Stomach (tissue), 8 donors: ENCODE measurements at regions not wholly inside any gene's neighbourhood (a gene's known extent, or its start where the extent isn't known, plus 50 kb on each side); places are given as distances from the start of the nearest gene placed in this dataset.

ENCODE experiments used
- DNase-seq, 2 donors: peaks; one replicate each; pipeline versions ENCODE4 v3.0.0 to v3.0.0-alpha.2; 2013 to 2019
- H3K27ac ChIP-seq, 5 donors: fragments of 200-600 bp in 4 of 5; sonication (generic) in 4 of 5; one replicate each; pipeline ENCODE4 v1.5.1; 2013 to 2019; ENCODE audit warnings: mild to moderate bottlenecking in 1 of 5, moderate library complexity in 1 of 5
- H3K27me3 ChIP-seq, 3 donors: fragments of 200-600 bp; sonication (generic); one replicate each; pipeline ENCODE4 v1.5.1; 2017 to 2019; ENCODE audit warnings: mixed run types in 1 of 3
- H3K36me3 ChIP-seq, 4 donors: fragments of 200-600 bp; sonication (generic); 1 replicate in 3 of 4; 2 replicates in 1 of 4; pipeline ENCODE4 v1.5.1; 2016 to 2019
- H3K4me1 ChIP-seq, 4 donors: fragments of 200-600 bp; sonication (generic); one replicate each; pipeline ENCODE4 v1.5.1; 2016 to 2019
- H3K4me3 ChIP-seq, 4 donors: fragments of 200-600 bp; sonication (generic) in 3 of 4; one replicate each; pipeline ENCODE4 v1.5.1; 2016 to 2019; ENCODE audit warnings: mild to moderate bottlenecking in 1 of 4
- H3K9me3 ChIP-seq, 4 donors: fragments of 200-600 bp; sonication (generic); one replicate each; pipeline ENCODE4 v1.5.1; 2016 to 2019
- EP300 ChIP-seq: sonication (generic); formaldehyde crosslinking; IDR thresholded peaks from one replicate; pipeline ENCODE4 v1.6.1; 2017; ENCODE audit warnings: antibody characterized with exemption
- POLR2A ChIP-seq, 4 donors: fragments of 450-650 bp; IDR thresholded peaks; one replicate each; pipeline ENCODE4 v1.6.1; 2016; ENCODE audit warnings: antibody characterized with exemption in 4 of 4, control low read depth in 2 of 4, mild to moderate bottlenecking in 1 of 4, moderate library complexity in 1 of 4
- POLR2AphosphoS5 ChIP-seq, 3 donors: sonication (generic); formaldehyde crosslinking; IDR thresholded peaks; one replicate each; pipeline ENCODE4 v1.6.1; 2016; ENCODE audit warnings: antibody characterized with exemption in 3 of 3
- WGBS, 5 donors: extraction: QIAGEN DNeasy Blood & Tissue Kit in 3 of 5; methylation state at CpG; one replicate each; pipeline versions ENCODE4 v1.1.5 to v1.1.7; 2013 to 2018; 5-methylcytosine and 5-hydroxymethylcytosine counted together
- intact Hi-C: fragments of 100-400 bp; cut with DNase I; formaldehyde crosslinking; loops from one replicate; pipeline ENCODE4 v1.15.1; 2023; ENCODE audit warnings: low total_unique reads
- TF ChIP-seq, protein P1 (sequence below), 7 experiments: fragments of 450-650 bp in 4 of 7; fragments of 200-600 bp in 3 of 7; sonication (generic) in 3 of 7; IDR thresholded peaks; one replicate each; pipeline ENCODE4 v1.5.1; 2016 to 2019; ENCODE audit warnings: antibody characterized with exemption in 7 of 7, control low read depth in 2 of 7, mild to moderate bottlenecking in 1 of 7
- donor health status: healthy with polysubstance abuse.
- donor health status: Bipolar disorder and iron deficiency.
- donor health status: healthy.

DNA sequence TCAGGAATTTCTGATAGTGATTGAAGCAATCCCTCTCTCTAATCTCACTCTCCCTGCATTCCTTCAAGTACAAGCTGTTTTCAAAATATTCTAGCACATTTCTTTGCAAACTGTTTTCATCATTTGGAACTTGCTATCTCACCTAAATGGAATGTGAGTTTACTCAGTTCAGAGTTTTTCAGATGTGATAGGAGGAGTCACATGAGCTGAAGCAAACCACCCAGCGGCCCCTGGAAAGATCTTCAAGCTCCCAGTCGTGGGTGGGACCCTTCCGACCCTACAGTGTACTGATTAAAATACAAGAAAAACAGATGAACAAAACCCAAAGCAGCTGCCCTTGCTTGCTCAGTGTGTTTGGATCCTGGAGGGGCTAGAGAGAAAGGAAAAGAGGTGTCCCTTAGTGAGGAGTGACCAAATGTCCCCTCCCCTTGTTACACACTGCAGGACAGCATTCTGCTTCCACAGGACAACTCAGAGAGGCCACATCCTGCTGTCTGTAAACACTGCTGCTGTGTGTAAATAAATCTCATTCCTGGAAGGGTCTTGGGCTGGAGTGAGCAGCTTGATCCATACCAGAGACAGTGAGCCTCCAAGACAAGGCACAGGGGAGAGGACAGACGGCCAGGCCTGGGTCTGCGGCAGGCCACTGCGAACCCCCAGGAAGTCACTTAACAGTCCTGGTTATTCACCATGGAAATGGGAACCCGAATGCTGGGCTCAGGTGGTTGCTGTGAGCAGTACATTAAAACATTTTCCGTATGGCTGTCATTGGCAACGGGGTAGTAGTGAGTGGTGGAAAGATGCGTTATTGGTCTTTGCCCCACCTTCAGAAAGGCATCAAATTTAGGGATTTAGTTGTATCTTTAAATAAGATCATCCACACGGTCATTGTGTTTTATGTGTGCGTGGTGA lies 229.2 kb downstream of the RHOU start:
- peak overlapping the region; percentile 30 to 76 (median 67) for H3K27ac ChIP-seq
- H3K36me3 ChIP-seq, result no peaks in the 10 kb centered on the region
- H3K4me1 ChIP-seq, result peaks cover 8 to 19% (median 14%) of the 10 kb centered on the region in 4 donors
- H3K4me3 ChIP-seq, result no peak overlapping the region
- intact Hi-C loops, result no loop called here
- 60 to 65% (median 64%) methylated on average over 12 of the region's 12 CpGs for WGBS, 5 donors
- peak; percentile 37 to 75 for DNase-seq
- no peaks in the 10 kb centered on the region for H3K9me3 ChIP-seq
- TF ChIP-seq POLR2AphosphoS5 (IDR thresholded peaks at IDR 0.05) (peak in 1 of 3 donors; percentile 10), EP300 (no peak)
- no peaks in the 10 kb centered on the region for H3K27me3 ChIP-seq

DNA sequence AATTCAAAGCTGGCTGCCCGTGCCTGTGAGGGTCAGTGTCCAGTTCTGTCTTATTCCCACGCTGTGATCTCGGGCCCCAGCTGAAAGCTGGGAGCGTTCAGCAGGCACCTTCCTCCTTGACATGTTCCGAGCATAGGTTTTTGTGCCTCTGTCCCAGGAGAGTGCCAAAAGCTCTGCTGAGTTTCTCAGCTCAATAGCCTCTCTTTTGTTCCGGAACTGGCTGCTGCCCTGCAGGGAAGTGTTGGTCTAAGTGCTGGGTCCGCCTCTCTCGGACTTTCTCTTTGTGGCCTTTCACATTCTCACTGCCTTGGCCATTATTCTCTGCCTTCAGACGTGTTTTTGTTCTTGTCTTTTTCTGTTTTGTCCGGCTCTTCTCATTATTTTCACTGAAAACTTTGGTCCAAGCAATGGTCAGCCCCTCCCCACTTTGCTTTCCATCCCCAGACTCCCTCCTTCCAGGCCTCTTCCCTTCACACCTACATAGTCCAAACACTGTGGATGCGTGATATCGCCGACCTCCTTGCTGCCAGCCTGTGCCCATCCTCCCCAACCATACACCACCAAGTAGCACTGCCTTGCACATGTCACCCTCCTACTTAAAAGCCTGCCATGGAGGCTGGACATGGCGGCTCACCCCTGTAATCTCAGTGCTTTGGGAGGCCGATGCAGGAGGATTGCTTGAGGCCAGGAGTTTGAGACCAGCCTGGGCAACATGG lies 233.8 kb downstream of the RHOU start:
- DNase-seq, result peak in 1 of 2 donors; percentile 21
- intact Hi-C loops, result no loop called here
- Histone ChIP-seq H3K27ac (no peak overlapping the region), H3K9me3 (no peaks in the 10 kb centered on the region), H3K4me3 (no peak overlapping the region), H3K27me3 (no peaks in the 10 kb centered on the region), H3K36me3 (no peaks in the 10 kb centered on the region), H3K4me1 (peaks cover 3 to 9% (median 6%) of the 10 kb centered on the region in 4 donors)
- 80 to 86% (median 84%) methylated on average over 15 of the region's 15 CpGs for WGBS, 5 donors
- TF ChIP-seq EP300 (no peak), POLR2AphosphoS5 (IDR thresholded peaks at IDR 0.05) (no peak), POLR2A (IDR thresholded peaks at IDR 0.05) (no peak)
- TF ChIP-seq, protein P1, sequence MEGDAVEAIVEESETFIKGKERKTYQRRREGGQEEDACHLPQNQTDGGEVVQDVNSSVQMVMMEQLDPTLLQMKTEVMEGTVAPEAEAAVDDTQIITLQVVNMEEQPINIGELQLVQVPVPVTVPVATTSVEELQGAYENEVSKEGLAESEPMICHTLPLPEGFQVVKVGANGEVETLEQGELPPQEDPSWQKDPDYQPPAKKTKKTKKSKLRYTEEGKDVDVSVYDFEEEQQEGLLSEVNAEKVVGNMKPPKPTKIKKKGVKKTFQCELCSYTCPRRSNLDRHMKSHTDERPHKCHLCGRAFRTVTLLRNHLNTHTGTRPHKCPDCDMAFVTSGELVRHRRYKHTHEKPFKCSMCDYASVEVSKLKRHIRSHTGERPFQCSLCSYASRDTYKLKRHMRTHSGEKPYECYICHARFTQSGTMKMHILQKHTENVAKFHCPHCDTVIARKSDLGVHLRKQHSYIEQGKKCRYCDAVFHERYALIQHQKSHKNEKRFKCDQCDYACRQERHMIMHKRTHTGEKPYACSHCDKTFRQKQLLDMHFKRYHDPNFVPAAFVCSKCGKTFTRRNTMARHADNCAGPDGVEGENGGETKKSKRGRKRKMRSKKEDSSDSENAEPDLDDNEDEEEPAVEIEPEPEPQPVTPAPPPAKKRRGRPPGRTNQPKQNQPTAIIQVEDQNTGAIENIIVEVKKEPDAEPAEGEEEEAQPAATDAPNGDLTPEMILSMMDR (IDR thresholded peaks at IDR 0.05), result no peak

DNA sequence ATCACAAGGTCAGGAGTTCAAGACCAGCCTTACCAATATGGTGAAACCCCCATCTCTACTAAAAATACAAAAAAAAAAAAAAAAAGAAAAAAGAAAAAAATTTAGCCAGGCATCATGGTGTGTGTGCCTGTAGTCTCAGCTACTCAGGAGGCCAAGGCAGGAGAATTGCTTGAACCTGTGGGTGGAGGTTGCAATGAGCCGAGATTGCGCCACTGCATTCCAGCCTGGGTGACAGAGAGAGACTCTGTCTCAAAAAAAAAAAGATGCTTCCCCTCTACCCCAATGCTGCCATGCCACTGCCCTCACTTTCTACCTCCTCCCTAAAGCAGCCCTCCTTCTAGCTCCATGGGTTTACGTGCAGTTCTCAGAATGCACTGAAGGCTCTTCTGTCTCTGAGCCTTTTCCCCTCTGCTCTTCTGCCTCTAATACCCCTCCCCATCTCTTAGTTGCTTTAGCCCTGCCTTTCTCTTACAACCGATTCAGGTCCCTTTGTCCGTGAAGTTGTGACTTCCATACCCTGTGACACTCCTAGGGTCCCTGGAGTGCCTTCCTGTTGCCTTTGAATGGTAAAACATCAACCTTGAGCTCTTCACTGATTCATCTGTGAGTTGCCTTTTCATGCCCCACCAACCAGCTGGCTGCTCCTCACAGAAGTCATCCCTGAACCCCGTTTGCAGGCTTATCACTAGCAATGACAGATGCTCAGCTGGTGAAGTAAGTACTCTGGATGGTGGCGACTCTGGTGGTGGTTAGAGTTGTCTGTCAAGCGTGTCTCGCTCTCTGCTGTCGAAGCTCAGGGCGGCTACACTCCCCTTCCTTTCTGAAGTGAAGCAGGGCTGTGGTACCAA lies 234.9 kb downstream of the RHOU start:
- no peaks in the 10 kb centered on the region for H3K9me3 ChIP-seq
- no peaks in the 10 kb centered on the region for H3K4me1 ChIP-seq
- TF ChIP-seq EP300 (no peak), POLR2AphosphoS5 (IDR thresholded peaks at IDR 0.05) (no peak), POLR2A (IDR thresholded peaks at IDR 0.05) (no peak)
- TF ChIP-seq, protein P1 (IDR thresholded peaks at IDR 0.05), result no peak
- H3K27me3 ChIP-seq, result no peaks in the 10 kb centered on the region
- no peak overlapping the region for H3K27ac ChIP-seq
- no peaks in the 10 kb centered on the region for H3K36me3 ChIP-seq
- DNase-seq, result no peak
- 89 to 96% (median 93%) methylated on average over 11 of the region's 11 CpGs for WGBS, 5 donors
- H3K4me3 ChIP-seq, result no peak overlapping the region
- intact Hi-C loops, result no loop called here

DNA sequence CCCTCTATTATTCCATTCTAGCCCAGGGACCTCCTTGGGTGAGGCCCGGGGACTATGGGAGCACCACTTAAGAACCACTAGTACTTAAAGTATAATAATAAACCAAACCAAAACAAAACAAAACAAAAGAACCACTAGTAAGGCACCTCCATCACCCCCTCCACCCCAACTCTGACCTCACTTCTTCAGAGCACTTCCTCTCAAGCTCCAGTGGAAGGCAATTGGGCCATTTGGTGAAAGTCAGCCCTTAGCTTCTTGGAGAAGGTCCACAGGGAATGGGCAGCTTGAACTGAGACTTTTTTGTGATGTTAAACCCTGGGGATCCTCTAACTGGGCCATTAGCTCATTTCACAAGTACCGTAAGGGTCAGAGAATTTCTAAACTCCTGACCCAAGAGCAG lies 237.3 kb downstream of the RHOU start:
- intact Hi-C loops, result no loop called here
- Histone ChIP-seq H3K27me3 (no peaks in the 10 kb centered on the region), H3K27ac (no peak overlapping the region), H3K4me3 (no peak overlapping the region), H3K9me3 (no peaks in the 10 kb centered on the region), H3K4me1 (no peaks in the 10 kb centered on the region), H3K36me3 (no peaks in the 10 kb centered on the region)
- TF ChIP-seq POLR2A (IDR thresholded peaks at IDR 0.05) (no peak), EP300 (no peak), POLR2AphosphoS5 (IDR thresholded peaks at IDR 0.05) (no peak)
- TF ChIP-seq, protein P1 (IDR thresholded peaks at IDR 0.05), result no peak
- WGBS, 5 donors, result 84 to 96% (median 93%) methylated on average over 2 of the region's 2 CpGs
- no peak for DNase-seq
